ENCODE measurements at regions not wholly inside any gene's neighbourhood (a gene's known extent, or its start where the extent isn't known, plus 50 kb on each side); places are given as distances from the start of the nearest gene placed in this dataset.

DNA sequence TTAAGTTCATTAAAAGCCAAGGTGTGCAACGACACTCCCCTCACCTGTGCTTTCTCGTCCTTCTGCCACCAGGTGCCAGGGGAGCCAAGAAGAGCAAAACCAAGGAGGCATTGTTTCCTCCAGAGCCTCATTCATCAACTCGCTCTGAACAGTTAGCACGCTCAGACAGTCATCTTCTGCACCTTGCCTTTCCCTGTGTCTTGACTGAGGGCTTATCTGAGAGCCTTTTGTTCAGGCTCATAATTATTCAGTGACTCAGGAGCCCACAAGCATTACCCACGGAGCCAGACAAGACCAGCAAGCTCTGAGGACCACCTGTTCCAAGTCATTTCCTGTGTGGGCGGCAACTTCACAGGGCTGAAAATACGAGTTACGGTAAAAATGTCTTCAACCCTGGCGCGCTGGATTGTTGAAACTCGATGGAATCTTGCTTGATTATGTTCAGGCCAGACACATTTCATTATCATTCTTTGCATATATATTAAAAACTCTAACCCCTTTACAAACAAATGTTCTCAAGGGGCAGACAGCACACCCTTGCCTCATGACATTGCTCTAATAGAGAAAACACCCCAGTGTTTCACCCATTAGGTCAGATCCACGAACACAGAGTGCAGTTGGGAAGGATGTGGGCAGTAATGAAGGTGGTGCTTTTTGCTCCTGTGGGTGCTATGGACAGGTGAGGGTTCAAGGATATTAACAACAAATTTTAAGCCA, 89.7 kb upstream of the RUNX1 start:
- DNase-seq (ENCODE audit: low read depth, low spot score), result no peak

DNA sequence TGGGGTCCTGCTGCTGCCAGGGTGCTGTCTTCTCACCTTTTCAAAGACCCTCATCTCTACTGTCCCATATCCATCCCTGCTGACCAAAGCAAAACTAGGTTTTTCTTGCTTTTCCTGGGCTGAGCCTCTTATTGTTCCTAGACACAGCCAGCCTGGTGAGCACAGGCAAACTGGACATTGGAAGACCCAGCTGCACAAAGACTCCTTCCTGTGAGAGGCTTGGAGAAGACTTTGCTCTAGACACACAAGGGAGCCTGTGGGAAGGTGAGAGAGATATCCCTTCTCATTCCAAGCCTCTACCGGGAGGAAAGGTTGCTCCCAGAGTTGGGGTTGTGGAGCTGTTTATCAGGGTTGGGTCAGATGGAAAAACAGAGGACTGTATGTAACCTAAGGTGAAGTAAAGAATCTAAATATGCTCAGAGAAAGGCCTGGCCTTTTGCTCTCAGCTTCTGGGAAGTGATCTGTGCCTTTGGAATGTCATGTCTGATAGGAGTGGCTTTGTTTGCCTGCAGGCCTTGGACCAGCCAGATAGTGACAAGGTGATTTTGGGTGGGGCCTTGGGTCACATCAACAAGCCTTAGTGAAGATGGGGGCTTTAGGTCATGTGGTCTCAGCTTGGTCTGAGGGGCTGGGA, 87.6 kb upstream of the RUNX1 start:
- no peak for DNase-seq (ENCODE audit: low read depth, low spot score)

DNA sequence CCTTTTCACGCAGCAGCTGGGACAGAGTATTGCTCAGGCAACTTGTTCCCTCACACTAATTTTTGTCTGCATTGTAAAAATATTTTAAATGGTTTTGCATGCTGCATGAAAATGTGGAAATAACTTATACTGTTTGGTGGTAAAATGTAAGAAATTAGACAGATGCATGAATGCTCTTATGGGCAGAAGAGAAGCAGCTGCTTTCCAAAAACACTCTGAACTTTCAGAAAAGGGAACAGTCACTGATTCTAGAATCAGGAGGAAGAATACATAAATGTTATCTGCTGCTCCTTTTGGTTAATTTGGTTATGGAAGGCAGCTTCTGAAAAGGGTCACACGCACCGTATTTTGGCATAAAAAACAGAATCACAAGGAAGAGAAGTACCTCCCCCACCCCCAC, 87.0 kb upstream of the RUNX1 start:
- DNase-seq (ENCODE audit: low read depth, low spot score), result no peak

DNA sequence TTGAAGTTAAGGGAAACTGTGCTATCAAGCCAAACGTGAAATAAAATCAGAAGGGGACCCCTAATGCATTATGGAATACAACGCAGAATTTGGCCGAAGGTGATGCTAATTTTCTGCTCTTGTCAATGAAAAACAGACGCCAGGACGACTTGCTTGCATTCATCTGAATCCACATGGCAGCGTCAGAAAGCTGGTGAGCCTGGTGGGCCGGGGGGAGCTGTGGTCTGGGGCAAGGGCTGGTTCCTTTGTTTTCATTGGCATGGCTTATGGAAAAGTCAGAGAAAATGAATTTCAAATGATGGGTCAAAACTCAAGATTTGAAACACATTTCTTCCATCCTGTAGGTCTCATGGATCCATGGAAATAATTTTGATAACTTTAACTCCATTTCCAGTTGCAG, 86.4 kb upstream of the RUNX1 start:
- DNase-seq (ENCODE audit: low read depth, low spot score), result no peak

DNA sequence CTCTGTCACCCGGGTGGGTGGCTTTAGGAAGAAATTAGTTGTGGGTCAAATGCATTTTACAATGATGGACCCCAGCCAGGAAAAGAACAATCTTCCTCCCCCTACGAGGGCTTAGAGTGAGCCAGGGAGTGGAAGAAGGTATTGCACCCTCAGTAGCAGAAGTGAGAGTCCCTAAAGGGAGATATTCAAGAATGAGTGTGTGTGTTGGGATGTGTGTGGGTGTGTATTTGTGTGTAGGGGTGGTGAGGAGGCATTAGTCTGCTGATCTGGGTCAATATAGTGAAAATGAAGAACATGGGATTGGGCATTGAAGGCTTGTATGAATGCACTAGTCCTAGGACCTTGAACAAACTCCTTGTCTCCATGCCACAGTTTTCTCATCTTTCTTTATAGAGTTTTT, 85.2 kb upstream of the RUNX1 start:
- no peak for DNase-seq (ENCODE audit: low read depth, low spot score)

DNA sequence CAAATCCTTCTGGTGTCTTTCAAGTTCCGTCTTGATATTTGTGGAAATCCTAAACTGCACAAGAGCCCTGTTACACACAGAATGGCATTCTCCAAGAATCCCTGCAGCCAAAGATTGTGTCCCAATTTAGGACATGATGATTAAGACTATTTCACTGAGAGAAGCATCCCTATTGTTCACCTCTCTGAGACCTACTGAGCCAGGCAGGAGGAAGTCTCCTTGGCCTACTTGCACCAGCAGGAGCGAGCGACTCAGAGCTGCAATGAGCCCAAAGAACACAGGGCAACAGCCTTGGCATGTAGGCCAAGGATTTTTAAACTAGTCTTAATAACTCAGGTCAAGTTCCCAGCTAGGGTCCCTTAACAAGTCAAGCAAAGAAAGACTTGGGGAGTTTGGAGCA, 79.4 kb upstream of the RUNX1 start:
- no peak for DNase-seq (ENCODE audit: low read depth, low spot score)

DNA sequence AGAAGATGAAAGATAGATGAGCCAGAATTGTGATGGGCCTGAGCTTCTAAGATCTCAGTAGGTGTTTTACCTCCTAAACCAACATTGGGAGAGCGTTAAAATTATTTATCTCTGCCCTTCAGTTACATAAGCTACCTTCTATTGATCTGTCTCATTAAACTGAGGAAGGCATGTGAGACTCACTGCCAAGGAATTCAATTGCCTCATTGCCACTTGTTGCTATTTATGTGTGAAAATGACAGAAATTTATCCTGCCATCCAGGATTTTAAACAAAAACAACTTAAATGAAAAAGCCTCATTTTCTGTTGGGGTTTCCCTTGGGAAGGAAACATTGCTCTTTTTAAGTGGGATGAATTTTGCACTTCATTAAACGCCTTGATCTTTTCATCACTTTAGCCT, 78.7 kb upstream of the RUNX1 start:
- DNase-seq (ENCODE audit: low read depth, low spot score), result no peak

DNA sequence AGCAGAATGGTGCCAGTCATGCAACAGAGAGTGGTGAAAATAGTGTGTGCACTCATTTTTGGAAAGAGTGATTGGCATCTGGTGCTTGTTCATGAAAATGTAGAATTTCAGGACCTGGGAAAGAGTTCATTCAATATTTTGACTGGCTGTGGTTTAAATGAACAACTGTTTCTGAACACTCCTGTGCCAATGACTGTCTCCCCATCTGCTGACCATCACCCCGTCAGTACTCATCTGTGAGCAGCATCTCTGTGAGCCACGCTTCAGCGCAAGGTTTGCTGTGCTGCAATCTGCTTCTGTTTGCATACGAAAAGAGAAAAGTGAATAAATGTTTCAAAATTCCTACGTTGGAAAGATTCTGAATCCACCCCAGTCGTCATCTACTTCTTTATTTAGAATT, 77.9 kb upstream of the RUNX1 start:
- no peak for DNase-seq (ENCODE audit: low read depth, low spot score)

DNA sequence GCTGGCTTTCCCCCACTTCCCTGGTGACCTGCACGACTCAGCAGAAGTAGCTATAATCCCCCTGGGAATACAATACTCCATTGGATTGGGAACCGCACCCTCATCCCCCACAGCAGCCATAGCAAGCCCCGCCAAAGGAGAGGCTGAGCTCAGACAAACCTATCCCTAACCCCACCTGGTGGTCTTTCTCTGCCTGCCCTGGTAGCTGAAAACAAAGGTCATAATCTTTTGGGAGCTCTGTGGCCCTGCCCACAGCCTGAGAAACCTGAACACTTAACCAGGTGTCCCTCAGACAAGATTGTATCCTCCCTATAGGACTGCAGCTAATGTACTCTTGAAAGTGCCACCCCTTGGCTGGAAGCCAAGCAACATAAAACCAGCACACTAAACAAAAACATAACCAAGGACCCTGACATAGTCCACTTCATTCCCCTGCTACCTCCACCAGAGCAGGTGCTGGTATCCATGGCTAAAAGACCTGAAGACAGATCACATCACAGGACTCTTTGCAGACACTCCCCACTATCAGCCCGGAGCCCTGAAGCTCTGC, 71.6 kb upstream of the RUNX1 start:
- no peak for DNase-seq (ENCODE audit: low read depth, low spot score)

DNA sequence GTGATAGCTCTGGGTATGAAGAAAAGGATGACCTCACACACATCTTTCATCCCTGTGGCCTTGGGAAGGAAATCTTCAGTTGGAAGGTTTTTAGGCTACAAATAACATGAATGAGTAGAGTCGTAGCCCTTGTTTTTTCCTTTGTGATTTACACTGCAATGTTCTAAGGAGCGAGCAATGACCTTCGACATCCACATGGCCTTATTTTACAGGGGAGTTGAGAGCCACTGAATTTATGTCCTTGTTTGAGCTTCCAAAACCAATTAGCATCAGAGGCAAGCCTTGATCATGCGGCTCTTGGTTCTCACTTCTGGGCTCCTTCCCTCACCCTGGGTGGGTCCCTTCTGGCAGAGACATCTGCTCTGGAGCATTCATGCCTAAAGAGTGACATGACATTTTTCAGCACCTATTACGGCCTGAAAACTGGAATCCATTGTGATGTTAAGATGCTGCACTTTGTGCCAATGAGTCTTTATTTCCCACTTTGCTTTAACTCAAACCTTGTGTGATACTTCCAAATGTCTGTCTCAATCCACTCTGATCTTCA, 70.5 kb upstream of the RUNX1 start:
- DNase-seq (ENCODE audit: low read depth, low spot score), result no peak

DNA sequence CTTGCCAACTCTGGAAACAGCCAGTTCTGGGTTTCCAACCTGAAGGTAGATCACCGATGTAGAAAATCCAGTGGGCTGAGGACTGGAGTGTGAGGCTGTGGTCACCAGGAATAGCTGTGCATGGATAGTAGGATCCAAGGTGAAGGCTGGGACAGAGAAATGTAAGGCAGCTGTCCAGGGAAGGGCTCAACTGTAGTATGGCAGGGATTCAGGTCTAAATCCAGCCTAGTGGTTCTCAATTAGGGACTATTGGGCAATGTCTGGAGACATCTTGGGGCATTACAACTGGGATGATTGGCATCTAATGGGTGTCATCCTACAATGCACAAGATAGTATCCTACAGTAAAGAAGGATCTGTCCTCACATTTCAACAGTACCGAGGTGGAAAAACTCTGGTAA, 67.7 kb upstream of the RUNX1 start:
- no peak for DNase-seq (ENCODE audit: low read depth, low spot score)

DNA sequence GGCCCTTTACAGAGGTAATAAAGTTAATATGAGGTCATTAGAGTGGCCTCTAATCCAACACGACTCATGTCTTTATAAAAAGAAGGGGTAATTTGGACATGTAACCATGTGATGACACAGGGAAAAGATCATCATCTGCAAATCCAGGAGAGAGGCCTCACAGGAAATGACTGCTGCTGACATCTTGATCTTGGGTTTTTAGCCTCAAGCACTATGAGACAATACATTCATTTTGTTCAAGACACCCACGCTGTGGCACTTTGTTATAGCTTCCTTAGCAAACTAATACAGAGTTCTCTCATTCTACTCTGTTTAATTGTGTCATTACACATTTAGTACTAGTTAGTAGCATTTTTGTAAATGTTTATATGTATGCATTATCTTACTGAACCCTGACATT, 64.0 kb upstream of the RUNX1 start:
- no peak for DNase-seq (ENCODE audit: low read depth, low spot score)

DNA sequence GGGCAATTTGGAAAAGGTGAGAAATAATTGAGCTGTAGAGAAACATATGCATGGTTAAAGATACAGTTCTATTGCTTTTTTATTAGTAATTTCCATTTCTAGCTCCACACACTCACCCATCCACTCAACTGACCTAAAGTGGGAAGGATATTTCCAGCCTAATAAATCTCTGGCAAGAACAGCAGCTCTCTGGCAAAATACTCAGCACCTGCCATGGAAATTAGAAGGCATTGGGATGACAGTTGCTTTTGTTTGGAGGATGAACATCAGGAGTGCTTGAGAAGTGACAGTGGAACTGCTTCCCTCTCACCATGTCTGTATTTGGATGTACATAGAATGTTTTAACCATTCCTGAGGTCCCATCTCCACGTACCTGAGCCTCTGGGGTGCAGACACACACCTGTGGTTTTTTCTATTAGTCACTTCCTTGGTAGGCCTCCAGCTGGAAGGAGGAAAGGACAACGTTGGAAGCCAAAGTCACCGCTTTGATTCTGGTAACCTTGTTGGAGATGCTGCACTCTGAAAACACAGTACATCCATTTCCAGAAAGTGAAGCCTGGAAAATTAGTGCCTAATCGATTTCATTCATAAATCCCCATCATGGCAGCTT, 62.3 kb upstream of the RUNX1 start:
- no peak for DNase-seq (ENCODE audit: low read depth, low spot score)

DNA sequence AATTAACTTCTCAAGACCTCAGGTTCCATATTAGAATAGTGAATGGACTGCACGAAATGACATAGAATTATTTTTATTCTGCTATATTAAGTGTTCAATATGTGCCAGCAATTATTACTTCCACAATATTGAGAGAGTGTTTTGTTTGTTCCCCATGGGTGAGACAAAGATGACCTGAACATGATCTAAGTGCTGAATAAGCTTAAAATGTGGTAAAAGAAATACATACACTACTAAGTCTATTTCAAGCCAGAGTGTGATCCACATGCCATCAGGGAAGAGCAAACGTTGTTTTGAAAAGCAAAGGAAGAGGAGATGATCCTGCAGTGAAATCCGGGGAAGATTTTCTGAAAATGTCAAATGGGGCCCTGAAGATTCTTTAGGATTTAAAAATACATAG, 59.8 kb upstream of the RUNX1 start:
- no peak for DNase-seq (ENCODE audit: low read depth, low spot score)

DNA sequence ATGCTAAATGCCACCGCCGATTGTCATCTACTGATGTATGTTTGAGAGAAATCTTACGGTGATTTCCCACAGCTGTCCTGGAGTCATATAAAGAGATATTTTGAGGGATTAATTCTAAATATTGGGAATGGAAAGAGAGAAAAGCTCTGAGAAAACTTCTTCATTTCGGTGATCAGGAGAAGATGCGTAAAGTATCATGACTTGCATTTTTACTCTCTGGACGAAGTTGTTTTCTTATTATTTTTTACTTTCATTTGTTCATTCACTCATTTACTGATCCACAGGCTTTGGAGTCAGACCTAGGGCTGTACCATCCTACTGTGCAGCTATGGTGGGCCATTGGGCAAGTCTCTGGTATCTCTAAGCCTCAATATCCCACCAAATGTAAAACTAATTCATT, 58.4 kb upstream of the RUNX1 start:
- DNase-seq (ENCODE audit: low read depth, low spot score), result no peak

DNA sequence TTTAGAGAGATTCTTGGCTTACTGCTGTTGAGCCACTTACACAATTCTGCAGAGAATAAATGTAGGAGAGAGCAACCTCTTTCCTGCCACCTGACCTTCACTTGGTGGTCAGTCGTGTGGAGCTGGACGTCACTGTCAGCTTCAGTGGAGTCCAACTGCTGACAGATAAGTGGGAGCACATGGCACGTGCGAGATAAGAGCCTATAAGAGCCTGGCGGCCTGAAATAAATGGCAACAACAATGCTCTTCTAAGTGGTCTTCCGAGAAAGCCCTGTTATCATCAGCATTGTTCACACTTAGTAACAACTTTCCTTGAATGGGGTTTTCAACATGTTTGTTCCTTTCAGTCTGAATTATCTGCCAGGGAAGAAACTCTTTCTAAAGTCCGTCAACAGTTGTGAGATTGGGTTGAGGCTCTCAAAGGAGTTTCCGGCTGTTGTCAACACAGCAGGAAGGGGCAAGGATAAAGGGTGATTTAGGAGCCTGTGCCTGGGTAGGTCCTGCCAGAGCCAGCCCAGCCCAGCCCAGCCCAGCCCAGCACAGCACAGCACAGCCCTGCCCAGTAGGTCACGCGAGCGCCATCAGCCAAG, 57.2 kb upstream of the RUNX1 start:
- DNase-seq (ENCODE audit: low read depth, low spot score), result no peak

DNA sequence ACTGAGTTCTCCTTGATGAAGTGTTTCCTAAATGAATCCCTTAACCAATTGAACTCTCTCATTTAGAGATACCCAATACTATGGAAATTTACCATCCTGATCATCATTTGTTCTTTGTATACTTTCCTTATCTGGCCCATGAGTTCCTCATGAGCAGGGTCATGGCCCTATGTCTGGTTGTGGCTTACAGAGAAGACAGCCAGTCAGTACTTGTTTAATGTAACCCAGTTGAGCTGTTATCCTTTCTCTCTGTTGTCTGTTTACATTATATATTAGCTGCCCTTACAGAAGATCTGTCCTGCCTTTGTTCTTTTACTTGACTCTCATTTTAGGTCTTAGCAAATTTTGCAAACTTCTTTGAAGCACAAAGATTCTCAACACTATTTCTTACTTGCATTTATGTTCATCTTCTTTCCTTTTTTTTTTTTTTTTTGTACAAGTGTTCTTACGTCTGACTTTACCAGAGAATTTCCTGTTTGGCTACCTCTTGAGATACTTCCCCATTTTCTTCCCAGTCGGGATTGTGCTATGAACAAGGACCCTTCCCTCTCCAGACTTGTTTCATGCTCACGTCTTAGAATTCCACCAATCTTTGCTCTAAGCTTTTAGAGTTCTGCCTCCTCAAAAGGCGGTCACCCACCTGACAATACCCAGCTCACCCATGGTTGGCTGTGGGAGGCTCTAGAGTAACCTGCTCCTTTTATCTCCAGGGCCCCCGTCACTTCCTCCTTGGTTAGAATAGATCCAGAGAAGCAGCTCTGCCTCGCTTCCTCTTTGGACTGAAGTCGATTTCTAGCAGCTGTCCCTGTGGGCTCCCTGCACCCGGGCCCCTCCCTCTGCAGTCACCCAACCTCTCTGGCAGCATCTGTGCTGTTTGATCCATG, 53.6 kb upstream of the RUNX1 start:
- DNase-seq (ENCODE audit: low read depth, low spot score), result no peak

DNA sequence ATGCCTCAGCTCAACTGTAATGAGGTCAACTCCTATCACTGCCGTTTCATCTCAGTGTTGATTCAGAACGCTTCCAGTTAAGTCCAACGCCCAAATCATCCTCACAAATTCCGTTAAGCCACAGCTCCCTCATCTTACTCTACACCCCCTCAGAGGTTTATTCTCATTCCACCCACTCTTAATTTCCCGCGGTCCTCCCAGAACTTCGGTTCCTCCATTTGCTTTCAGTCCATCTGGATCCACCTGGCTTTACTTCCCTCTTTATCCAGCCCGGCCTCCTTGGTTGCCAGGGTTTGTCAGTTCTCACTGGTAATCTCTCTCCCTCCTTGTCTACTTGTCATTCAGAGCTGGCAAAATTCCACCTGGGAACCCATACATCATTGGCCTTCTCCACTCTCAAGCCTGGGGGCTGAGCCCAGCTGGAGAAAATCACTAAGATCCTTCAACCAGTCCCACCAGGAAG, 51.3 kb upstream of the RUNX1 start:
- no peak for DNase-seq (ENCODE audit: low read depth, low spot score)

DNA sequence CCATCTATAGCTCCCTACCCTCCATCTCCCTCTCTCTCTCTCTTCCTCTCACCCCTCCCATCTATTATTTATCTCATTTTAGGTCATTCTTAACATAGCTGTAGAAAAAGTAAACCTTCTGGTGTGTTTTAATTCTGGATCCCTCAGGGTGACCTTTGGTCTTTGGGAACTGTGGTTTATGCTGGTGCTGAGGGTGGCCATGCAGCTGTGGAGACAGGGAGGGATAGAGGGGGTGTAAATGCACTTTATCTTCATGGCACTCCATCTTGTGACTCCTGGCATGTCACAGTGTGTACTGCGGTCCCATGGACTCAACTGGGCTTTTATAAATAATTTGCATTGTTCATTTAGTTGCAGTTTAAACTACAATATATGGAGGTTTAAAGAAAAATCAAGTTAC, 50.2 kb upstream of the RUNX1 start:
- DNase-seq (ENCODE audit: low read depth, low spot score), result no peak
